GM18909 (cell line): ENCODE measurements at regions not wholly inside any gene's neighbourhood (a gene's known extent, or its start where the extent isn't known, plus 50 kb on each side); places are given as distances from the start of the nearest gene placed in this dataset.

Experiments used
- ATAC-seq: cut with Tn5 transposase; IDR thresholded peaks from one replicate; pipeline ENCODE4 v1.9.1; 2021; ENCODE audit warnings: mild to moderate bottlenecking; ENCODE audit not compliant: unreplicated experiment, poor library complexity

GRCh38 chr6:15852289-15852688 lies 189.5 kb upstream of the DTNBP1 start:
- no peak for ATAC-seq

- no peak for ATAC-seq
Observed at GRCh38 chr6:15849395-15849794, 186.6 kb upstream of the DTNBP1 start.

GRCh38 chr6:15845492-15845891 lies 182.7 kb upstream of the DTNBP1 start:
- ATAC-seq, result no peak

GRCh38 chr6:15843764-15844163 lies 180.9 kb upstream of the DTNBP1 start:
- ATAC-seq, result no peak

DNA sequence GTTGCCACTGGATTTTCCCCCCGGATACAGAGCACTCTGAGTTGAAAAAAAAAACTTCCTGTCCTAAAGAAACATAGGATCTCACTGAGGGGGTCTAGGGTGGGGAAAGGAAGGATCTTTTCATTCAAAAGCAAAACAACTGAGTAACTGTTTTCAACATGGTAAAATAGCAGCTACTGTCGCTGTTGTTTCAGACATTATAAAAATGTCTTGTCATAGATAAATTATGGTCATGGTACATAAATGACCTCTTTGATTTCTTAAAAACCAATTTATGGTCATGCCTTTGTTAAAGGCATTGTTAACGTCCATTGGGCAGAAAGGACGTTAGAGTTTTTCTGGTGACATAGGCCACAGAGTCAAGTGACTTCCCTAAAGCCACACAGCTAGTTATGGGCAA lies 180.4 kb upstream of the DTNBP1 start:
- ATAC-seq, result no peak

DNA sequence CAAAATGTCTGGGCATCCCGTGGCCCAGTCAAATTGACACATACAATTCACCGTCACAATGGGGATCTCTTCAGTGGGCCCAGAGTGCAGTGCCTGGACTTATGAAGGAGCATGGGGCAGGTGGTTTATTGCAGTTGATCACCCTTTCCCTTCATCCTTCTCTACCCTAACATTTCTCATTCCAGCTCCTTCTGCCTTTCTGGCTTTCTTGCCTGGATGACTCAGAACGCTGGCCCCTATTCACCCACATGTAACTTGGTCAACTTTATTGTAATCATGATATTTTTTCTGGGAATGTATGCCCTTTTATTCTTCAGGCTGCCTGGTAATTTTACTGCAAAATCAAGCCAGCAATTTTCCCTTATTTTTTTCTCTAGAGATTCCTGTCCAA lies 179.9 kb upstream of the DTNBP1 start:
- no peak for ATAC-seq

- ATAC-seq, result no peak
Observed at GRCh38 chr6:15841937-15842726, 179.3 kb upstream of the DTNBP1 start.

DNA sequence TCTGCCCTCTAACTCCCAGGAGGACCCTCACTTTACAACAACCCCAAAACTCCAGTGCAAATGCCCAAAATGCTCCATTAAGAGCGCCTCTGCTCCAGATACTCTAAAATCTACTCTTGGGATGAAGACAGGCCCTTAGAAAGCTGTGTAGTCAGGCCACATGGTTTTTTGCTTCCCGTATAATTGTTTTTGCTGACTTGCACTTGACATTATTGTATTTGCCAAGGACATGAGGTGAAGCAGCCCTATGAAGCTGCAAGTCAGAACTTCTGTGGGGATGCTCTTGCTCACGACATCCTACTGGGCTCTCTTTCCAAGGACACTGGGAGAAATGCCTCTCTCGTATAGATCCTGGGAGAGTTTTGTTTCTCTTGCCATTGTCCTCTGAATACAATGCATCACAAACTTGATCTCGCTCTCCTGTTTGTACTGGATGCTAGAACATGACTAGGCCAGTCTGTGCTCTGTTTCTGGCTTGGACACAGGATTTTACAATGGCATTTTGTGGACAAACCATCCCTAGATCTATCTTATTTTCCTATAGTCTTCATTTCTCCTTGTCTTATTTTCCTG lies 177.2 kb upstream of the DTNBP1 start:
- ATAC-seq, result no peak

GRCh38 chr6:15837205-15837604 lies 174.4 kb upstream of the DTNBP1 start:
- no peak for ATAC-seq

GRCh38 chr6:15832841-15833240 lies 170.0 kb upstream of the DTNBP1 start:
- ATAC-seq, result no peak

DNA sequence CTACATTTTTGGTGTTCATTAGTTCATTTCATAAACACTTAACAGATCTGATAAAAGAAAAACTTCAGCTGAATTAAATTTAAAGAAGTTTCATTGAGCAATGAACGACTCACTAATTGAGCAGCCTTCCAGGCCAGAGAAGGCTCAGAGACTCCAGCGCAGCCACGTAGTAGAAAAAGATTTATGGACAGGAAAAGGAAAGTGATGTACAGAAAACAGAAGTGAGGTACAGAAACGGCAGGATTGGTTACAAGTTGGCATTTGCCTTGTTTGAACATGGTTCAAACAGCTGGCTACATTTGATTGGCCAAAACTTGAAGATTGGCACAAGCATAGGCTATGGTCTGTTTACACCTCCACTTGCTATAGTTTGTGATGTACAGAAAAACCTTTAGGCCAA lies 166.3 kb upstream of the DTNBP1 start:
- no peak for ATAC-seq

- ATAC-seq, result no peak
Observed at GRCh38 chr6:15827496-15828255, 164.8 kb upstream of the DTNBP1 start.

DNA sequence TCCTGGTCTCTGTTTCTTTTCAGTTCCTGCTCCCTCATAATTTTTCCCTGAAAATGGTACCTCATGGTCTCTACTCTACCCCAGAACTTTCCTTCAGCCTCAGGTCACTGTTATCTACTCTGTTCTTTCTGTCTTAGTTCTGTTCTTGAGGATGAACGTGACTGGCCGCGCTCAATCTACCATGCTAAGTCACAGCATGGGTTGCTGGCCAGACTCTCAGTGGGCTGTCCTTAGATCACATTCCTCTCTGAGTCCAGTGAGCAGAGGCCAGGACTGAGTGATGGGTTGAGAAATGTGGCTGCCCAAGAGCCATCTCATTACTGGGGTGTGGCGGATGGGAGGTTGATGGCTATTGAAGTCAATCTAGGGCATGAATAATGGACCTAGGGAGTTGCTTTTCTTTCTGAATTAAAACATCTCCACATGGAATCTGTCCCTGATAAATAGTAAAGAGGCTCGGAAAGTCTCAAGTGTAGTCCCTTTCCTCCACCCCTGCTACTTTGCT lies 164.0 kb upstream of the DTNBP1 start:
- ATAC-seq, result no peak

DNA sequence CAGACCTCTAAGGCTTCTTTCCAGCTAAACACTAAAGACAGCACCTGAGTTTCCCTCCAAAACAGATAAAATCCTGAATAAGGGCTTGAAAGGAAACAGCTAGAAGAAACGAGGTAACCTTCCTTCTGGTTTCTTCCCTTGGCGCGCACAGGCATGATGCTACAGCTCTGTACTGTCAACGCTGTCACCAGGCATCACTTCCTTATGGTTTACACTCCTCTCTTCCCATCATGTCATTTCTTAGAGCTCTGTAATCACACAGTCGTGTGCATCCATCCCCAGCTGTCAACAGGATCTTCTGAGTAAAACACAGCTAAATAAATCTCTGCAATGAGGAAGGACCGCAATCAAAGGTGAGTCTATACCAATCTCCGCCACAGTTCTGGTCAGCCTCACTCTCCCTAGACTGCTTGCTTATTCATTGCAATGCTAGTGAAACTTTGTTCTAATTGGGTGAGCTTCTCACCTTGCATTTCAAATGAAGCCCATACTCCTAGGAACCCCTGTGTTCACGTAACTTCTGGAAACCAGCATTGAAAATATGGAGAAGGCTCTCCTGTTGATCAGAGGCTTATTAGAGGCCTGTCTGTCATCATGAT lies 162.6 kb upstream of the DTNBP1 start:
- no peak for ATAC-seq

DNA sequence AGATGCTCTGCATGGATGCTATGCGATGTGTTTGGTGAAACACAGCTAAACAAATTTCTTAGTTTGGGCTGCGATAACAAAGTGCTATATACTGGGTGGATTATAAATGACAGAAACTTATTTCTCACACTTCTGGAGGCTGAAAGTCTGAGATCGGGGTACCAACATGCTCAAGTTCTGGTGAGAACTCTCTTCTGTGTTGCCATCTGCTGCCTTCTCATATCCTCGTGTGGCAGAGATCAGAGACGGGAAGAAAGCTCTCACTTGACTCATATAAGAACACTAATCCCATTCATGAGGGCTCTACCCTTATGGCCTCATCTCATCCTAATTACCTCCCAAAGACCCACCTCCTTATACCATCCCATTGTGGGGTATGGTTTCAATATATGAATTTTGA lies 162.0 kb upstream of the DTNBP1 start:
- ATAC-seq, result no peak

DNA sequence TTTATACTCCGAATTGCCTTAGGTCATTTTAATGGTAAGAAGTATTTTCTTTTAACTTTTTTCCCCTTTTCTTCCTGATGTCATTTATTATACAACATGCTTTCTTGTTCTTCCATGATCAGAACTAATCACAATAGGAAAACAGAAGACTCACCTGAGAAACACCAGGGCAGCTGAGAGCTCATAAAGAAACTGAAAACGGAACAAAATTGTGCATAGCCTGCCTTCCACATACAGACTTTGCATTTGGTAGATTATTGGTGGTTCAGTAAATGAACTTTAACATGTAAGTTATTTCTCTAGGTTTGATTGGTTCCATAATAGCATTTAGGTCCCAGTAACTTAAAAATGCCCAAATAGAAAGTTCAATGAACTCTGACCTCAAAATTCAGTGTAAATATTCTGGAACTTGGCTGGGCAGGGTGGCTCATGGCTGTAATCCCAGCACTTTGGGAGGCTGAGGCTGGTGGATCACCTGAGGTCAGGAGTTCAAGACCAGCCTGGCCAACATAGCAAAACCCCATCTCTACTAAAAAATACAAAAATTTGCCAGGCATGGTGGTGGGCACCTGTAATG lies 161.1 kb upstream of the DTNBP1 start:
- peak; percentile 60 for ATAC-seq

- ATAC-seq, result no peak
Observed at GRCh38 chr6:15822835-15823234, 160.0 kb upstream of the DTNBP1 start.

DNA sequence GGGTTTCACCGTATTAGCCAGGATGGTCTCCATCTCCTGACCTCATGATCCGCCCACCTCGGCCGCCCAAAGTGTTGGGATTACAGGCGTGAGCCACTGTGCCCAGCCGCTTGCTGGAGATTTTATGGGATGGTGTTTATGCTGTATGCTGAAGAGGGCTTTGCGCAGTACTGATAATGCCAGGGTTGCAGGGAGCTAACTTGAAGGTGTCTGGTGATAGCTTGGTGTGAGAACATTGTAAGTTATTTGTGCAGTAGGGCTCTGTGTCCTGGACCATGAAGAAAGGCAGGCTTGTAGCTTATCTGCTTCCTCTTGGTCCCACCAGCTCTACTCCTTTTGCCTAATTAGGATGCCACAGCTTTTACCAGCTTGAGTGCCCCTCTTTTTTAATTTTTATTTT lies 157.0 kb upstream of the DTNBP1 start:
- no peak for ATAC-seq

DNA sequence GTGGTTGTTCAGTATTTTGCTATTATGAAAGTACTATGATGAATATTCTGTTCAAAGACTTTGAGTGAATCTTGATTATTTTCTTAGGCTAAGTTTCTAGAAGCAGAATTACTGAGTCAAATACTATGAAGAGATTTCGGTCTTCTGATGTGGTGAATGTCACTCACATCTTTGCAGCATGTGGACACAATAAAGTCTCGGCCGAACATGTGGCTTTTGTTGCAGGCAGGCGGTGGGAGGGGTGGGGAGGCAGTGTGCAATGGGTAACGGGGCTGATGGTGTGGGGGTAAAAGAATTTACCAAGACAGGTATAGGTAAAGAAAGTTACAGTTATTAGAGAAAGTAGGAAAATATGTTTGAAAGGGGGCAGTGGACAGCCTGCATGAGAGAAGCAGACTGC lies 156.4 kb upstream of the DTNBP1 start:
- ATAC-seq, result no peak

DNA sequence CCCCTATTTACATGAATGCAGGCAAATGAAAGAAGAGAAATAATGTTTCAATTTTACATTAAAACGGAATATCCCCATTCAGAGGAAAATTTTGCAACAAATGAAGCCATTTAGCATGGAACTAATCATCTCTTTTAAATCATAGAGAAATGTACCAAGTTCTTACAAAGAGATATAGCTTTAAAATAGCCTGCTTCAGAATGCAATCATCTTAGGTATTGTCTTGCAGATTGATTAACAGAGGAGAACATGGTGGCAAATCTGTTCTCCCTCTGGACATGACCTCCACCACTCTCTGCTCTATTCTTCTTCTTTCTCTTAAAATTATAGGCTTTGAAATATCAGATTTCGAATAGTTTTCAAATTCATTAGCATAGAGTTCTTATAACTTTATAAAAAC lies 155.7 kb upstream of the DTNBP1 start:
- no peak for ATAC-seq

DNA sequence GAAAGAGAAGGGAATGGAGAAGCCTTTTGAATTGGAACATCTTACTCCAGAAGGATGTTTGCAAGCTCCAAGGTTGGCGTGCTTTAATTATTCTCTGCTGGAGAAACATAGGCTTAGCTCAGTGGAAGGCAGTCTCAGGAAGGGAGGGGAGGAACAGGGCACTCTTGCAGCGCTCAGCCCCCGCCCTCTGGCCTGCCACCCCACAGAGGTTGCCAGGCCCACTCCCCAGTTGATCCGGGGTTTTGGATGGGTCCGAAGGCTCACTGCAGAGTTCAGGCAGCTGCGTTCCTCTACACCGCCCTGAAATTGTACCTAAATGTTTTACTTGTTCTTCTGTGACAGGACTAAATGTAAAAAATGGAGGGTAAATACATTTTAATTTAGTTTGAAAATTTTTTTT lies 155.2 kb upstream of the DTNBP1 start:
- no peak for ATAC-seq
